HG03025 (cell line): ENCODE measurements at regions not wholly inside any gene's neighbourhood (a gene's known extent, or its start where the extent isn't known, plus 50 kb on each side); places are given as distances from the start of the nearest gene placed in this dataset.

Experiments used
- ATAC-seq: cut with Tn5 transposase; IDR thresholded peaks from one replicate; pipeline ENCODE4 v1.9.1; 2021; ENCODE audit warnings: mild to moderate bottlenecking, moderate library complexity; ENCODE audit not compliant: unreplicated experiment, low FRiP score

- no peak for ATAC-seq
These were observed 53.4 kb upstream of the STK17B start for GRCh38 chr2:196224756-196225155.

- no peak for ATAC-seq
These were observed 53.8 kb upstream of the STK17B start for GRCh38 chr2:196225213-196225612.

- no peak for ATAC-seq
These were observed 54.8 kb upstream of the STK17B start for GRCh38 chr2:196226058-196226706.

GRCh38 chr2:196226707-196227065 is 55.3 kb upstream of the STK17B start:
- no peak for ATAC-seq

GRCh38 chr2:196229013-196229412 is 57.6 kb upstream of the STK17B start:
- ATAC-seq = no peak

- ATAC-seq = no peak
These were observed 58.9 kb upstream of the STK17B start for GRCh38 chr2:196230061-196230854.

GRCh38 chr2:196233021-196233804 is 61.8 kb upstream of the STK17B start:
- peak; percentile 8 for ATAC-seq

- peak; percentile 65 for ATAC-seq
These were observed 62.6 kb upstream of the STK17B start for GRCh38 chr2:196233805-196234475.

GRCh38 chr2:196234672-196235071 is 63.3 kb upstream of the STK17B start:
- ATAC-seq = no peak

GRCh38 chr2:196238836-196239380 is 67.5 kb upstream of the STK17B start:
- ATAC-seq = no peak

GRCh38 chr2:196239622-196240587 is 68.5 kb upstream of the STK17B start:
- ATAC-seq = peak; percentile 81

- ATAC-seq = no peak
These were observed 69.8 kb upstream of the STK17B start for GRCh38 chr2:196241175-196241574.

GRCh38 chr2:196242131-196242620 is 70.8 kb upstream of the STK17B start:
- peak; percentile 83 for ATAC-seq

- ATAC-seq = no peak
These were observed 73.1 kb upstream of the STK17B start for GRCh38 chr2:196244516-196244915.

- no peak for ATAC-seq
These were observed 73.6 kb upstream of the STK17B start for GRCh38 chr2:196244966-196245365.

GRCh38 chr2:196245378-196246140 is 74.2 kb upstream of the STK17B start:
- ATAC-seq = no peak

GRCh38 chr2:196247114-196247975 is 76.0 kb upstream of the STK17B start:
- ATAC-seq = no peak

- ATAC-seq = no peak
These were observed 76.5 kb upstream of the STK17B start for GRCh38 chr2:196247976-196248280.
